Esophagus squamous epithelium (tissue), 4 donors: ENCODE measurements at regions not wholly inside any gene's neighbourhood (a gene's known extent, or its start where the extent isn't known, plus 50 kb on each side); places are given as distances from the start of the nearest gene placed in this dataset.

Experiments
- CTCF ChIP-seq, 6 experiments: fragments of 450-650 bp in 4 of 6; fragments of 200-600 bp in 2 of 6; sonication (generic) in 2 of 6; IDR thresholded peaks; one replicate each; pipeline ENCODE4 v1.5.1; 2016 to 2019; ENCODE audit warnings: antibody characterized with exemption in 6 of 6, mild to moderate bottlenecking in 4 of 6, moderate library complexity in 4 of 6
- POLR2A ChIP-seq, 4 donors: fragments of 450-650 bp; IDR thresholded peaks; one replicate each; pipeline ENCODE4 v1.6.1; 2017; ENCODE audit warnings: antibody characterized with exemption in 4 of 4, mild to moderate bottlenecking in 4 of 4, moderate library complexity in 3 of 4

- no peak for TF ChIP-seq CTCF (IDR thresholded peaks at IDR 0.05)
- TF ChIP-seq POLR2A (IDR thresholded peaks at IDR 0.05), result no peak
These were observed 261.9 kb upstream of the PPP2R2D start for GRCh38 chr10:131638880-131639278.
